Activated naive CD4-positive, alpha-beta T cell treated with anti-CD3 and anti-CD28 coated beads, Interleukin-2, amount 50 U/mL, for 72 hours (primary cell): ENCODE measurements at regions not wholly inside any gene's neighbourhood (a gene's known extent, or its start where the extent isn't known, plus 50 kb on each side); places are given as distances from the start of the nearest gene placed in this dataset.

Source experiments
- ATAC-seq, 2 donors: fragments of 150-1000 bp; cut with Tn5 transposase; 2 replicates each; pipeline ENCODE4 v1.10.0; 2021; ENCODE audit warnings: mild to moderate bottlenecking in 2 of 2, moderate library complexity in 2 of 2
- DNase-seq, 2 donors: peaks; one replicate each; pipeline ENCODE4 v3.0.0; 2021 to 2022; ENCODE audit warnings: low spot score in 2 of 2
- H3K27ac Mint-ChIP-seq, 2 donors: one replicate each; pipeline ENCODE4 v1.8.0; 2022; ENCODE audit warnings: mild to moderate bottlenecking in 2 of 2, mixed read lengths in 2 of 2
- H3K36me3 Mint-ChIP-seq, 2 donors: one replicate each; pipeline ENCODE4 v1.8.0; 2022; ENCODE audit warnings: mixed read lengths in 2 of 2
- H3K9me3 Mint-ChIP-seq, 2 donors: one replicate each; pipeline ENCODE4 v1.8.0; 2022; ENCODE audit warnings: mixed read lengths in 2 of 2

DNA sequence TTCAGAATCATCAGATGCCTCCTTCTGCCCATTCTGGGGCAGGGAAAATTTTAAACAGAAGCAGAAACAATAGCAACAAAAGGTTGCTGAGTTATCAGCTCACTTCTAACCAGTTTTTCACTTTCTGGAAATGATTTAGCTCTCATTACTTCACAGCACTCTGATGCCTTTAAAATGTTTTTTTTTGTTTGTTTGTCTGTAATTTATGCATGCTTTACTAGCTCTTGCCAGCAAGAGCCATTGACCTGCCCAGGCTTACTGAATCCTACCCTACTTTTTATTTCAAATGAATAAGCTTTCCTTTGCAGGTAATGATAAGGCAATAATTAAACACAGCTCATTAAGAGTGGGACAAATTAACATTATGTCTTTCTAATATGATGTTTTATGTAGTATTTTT lies 466.1 kb upstream of the NOVA1 start:
- H3K36me3 Mint-ChIP-seq: peaks cover 0 to 5% of the 10 kb centered on the region in 2 donors
- ATAC-seq (no peak), DNase-seq (no peak)
- H3K27ac Mint-ChIP-seq: no peak overlapping the region
- peaks cover 14 to 17% of the 10 kb centered on the region in 2 donors for H3K9me3 Mint-ChIP-seq

DNA sequence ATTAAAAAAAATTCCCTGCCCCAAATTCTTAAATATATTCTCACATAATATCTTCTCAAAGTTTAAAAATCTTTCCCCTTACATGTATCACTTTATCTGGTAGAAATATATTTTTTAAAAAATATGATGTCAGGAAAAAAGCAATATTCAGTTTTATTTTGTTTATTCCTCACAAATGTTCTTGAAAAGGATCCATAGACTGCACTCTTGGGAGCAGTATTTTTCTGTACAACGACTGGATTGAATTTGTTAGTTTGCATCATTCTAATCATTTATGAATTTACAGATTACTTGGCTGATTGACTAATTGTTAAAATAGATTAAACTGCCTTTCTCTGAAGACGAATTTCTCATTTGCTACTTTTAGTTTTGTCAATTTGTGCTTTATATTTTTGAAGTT lies 468.1 kb upstream of the NOVA1 start:
- DNase-seq (no peak), ATAC-seq (no peak)
- peaks cover 0 to 5% of the 10 kb centered on the region in 2 donors for H3K36me3 Mint-ChIP-seq
- peaks cover 17 to 21% of the 10 kb centered on the region in 2 donors for H3K9me3 Mint-ChIP-seq
- H3K27ac Mint-ChIP-seq: no peak overlapping the region

- H3K36me3 Mint-ChIP-seq: peaks cover 0 to 5% of the 10 kb centered on the region in 2 donors
- no peak overlapping the region for H3K27ac Mint-ChIP-seq
- DNase-seq (no peak), ATAC-seq (no peak)
- peaks cover 17 to 22% of the 10 kb centered on the region in 2 donors for H3K9me3 Mint-ChIP-seq
Measured at GRCh38 chr14:27067961-27068360, 470.1 kb upstream of the NOVA1 start.

DNA sequence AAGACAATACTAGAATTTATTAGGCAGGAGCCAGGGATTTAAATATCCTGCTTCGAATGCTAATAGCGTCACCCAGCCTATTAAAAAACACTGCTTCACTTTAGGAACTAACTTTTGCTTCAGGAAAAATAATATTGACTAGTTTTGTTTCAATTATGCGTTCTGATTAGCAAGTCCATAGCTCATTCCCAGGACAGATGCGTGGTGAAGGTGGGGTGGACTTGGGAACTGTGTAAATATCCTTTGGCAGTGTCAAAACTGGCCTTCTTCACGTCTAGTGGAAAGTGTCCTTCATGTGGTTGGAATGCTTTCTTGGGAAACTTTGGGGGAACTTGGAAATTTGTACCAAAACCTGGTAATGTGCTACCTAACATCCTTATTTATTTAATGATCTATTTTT lies 474.8 kb upstream of the NOVA1 start:
- no peak overlapping the region for H3K27ac Mint-ChIP-seq
- ATAC-seq (no peak), DNase-seq (no peak)
- H3K36me3 Mint-ChIP-seq: no peaks in the 10 kb centered on the region
- peaks cover 9 to 18% of the 10 kb centered on the region in 2 donors for H3K9me3 Mint-ChIP-seq

DNA sequence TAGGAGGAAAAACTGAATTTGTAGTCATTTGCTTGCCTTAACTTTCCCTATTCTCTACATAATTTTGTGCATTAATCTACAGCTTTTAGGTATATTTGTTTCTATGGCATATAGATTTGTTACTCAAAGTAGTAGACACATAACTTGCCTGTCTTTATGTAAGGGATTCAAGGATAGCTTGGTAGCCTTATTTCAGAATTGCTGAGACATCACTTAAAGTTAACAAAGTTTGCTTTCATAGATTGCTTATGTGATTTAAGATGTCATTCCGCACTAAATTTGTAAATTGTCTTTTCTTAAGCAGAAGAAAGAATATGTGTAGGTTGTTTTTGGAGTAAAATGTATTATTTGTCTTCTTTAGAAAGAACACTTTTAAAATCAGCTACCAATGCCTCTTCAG lies 477.7 kb upstream of the NOVA1 start:
- Mint-ChIP-seq H3K27ac (no peak overlapping the region), H3K9me3 (peaks cover 12 to 23% of the 10 kb centered on the region in 2 donors), H3K36me3 (no peaks in the 10 kb centered on the region)
- DNase-seq (no peak), ATAC-seq (no peak)

- no peak for DNase-seq
- H3K9me3 Mint-ChIP-seq: peaks cover 12 to 19% of the 10 kb centered on the region in 2 donors
- no peaks in the 10 kb centered on the region for H3K36me3 Mint-ChIP-seq
- H3K27ac Mint-ChIP-seq: no peak overlapping the region
- ATAC-seq: no peak
Measured at GRCh38 chr14:27077214-27077613, 479.4 kb upstream of the NOVA1 start.

- DNase-seq: no peak
- Mint-ChIP-seq H3K27ac (no peak overlapping the region), H3K9me3 (peaks cover 16 to 22% of the 10 kb centered on the region in 2 donors), H3K36me3 (no peaks in the 10 kb centered on the region)
- no peak for ATAC-seq
Measured at GRCh38 chr14:27077710-27078109, 479.9 kb upstream of the NOVA1 start.

DNA sequence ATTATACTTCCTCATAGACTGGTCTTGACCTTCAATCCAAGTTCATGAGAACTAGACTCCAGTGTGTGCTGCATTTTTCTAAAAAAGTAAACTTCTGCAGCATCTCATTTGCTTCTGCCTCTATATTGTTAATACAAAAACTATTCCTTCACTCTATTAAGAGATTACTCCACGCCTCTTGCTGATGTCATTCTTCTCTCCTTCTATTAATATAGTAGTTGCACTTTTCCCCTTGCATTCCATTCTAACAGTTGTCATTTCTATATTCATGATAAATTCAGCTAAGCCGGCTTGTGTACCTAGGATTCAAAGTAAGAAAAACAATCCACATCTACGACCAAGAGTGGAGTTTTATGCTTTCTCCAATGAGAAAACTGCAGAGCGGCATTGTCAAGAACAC lies 480.4 kb upstream of the NOVA1 start:
- no peak for ATAC-seq
- Mint-ChIP-seq H3K36me3 (no peaks in the 10 kb centered on the region), H3K27ac (no peak overlapping the region), H3K9me3 (peaks cover 16 to 22% of the 10 kb centered on the region in 2 donors)
- no peak for DNase-seq

DNA sequence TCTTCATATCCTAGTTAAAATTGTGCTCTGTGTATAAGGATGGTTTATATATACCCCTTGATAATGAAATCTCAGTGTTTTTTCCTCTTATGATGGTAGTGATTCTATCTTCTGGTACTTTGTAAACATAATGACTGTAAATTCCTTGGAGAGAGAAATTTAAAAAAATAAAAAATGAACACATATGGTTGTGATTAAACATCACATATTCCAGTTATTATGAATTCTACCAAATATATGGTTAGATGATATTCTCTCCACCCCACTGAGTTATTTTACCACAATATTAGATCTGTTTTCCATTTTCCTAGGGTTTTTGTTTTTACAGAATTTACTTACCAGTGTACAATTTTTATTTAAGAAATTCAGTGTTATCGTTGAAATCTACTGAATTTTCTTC lies 481.9 kb upstream of the NOVA1 start:
- no peak for ATAC-seq
- no peak overlapping the region for H3K27ac Mint-ChIP-seq
- DNase-seq: no peak
- peaks cover 12 to 22% of the 10 kb centered on the region in 2 donors for H3K9me3 Mint-ChIP-seq
- no peaks in the 10 kb centered on the region for H3K36me3 Mint-ChIP-seq

DNA sequence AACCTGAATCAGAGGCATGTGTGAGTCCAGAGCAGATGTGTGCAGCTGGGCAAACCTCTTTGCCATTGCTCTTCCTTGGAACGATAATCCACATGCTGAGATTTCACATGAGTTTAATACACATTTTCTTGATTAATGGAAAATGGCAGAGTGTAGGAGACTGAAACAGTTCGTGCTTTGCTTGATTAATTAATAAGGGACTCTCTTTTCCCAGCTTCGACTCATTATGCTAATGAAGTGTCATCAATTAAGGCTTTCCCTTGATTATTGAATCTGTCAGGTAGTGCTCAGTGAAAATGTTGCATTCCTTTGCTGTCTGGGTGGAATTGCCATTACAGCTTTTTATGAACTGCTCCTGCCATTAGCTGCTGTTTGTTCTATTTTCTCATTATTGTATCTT lies 487.7 kb upstream of the NOVA1 start:
- Mint-ChIP-seq H3K9me3 (peaks cover 16 to 19% of the 10 kb centered on the region in 2 donors), H3K36me3 (no peaks in the 10 kb centered on the region), H3K27ac (no peak overlapping the region)
- DNase-seq (no peak), ATAC-seq (no peak)

- H3K27ac Mint-ChIP-seq: no peak overlapping the region
- ATAC-seq (no peak), DNase-seq (no peak)
- H3K36me3 Mint-ChIP-seq: no peaks in the 10 kb centered on the region
- H3K9me3 Mint-ChIP-seq: peaks cover 19 to 27% of the 10 kb centered on the region in 2 donors
Measured at GRCh38 chr14:27090716-27091115, 492.9 kb upstream of the NOVA1 start.

DNA sequence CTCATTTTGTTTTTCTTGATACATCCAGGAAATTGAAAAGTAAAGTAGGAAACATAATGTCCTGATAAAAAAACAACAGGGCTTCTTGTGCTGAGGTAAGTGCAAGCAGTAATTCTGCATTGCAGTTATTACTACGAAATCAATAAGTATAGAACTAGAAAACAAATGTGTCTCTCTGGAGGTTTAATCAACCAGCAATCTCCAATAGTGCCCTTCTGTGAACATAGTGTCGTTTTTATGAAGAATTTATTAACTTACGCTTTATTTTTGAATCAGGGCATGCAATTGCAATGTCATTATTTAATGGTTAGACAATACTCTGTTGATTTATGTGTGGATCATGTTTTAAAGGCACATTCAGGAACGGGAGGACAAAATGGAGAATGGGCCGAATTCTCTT lies 494.1 kb upstream of the NOVA1 start:
- H3K27ac Mint-ChIP-seq: no peak overlapping the region
- H3K9me3 Mint-ChIP-seq: peaks cover 24 to 27% of the 10 kb centered on the region in 2 donors
- ATAC-seq (no peak), DNase-seq (no peak)
- no peaks in the 10 kb centered on the region for H3K36me3 Mint-ChIP-seq

DNA sequence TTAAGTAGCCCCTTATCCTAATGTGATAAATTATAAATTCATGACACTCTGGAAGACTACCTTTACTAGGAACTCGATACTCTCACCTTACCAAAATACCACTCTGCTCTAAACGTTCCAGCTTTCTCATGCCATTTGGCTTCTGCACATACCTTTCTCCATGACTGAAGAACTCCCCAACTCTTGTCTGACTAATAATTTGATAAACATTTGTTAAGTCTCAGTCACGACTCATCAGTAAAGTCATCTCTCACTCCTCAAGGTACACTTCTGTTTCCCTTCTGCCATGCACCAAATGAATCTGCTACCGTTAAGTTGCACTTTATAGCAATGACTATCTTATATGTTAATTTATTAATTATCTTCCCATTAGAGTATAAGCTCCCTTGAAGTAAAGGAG lies 498.3 kb upstream of the NOVA1 start:
- DNase-seq (no peak), ATAC-seq (no peak)
- H3K9me3 Mint-ChIP-seq: peaks cover 22 to 24% of the 10 kb centered on the region in 2 donors
- no peak overlapping the region for H3K27ac Mint-ChIP-seq
- peaks cover 7 to 9% of the 10 kb centered on the region in 2 donors for H3K36me3 Mint-ChIP-seq

- H3K9me3 Mint-ChIP-seq: peaks cover 15 to 22% of the 10 kb centered on the region in 2 donors
- peaks cover 9% of the 10 kb centered on the region in 2 donors for H3K36me3 Mint-ChIP-seq
- no peak for DNase-seq
- H3K27ac Mint-ChIP-seq: no peak overlapping the region
- no peak for ATAC-seq
Measured at GRCh38 chr14:27098451-27098850, 500.6 kb upstream of the NOVA1 start.

DNA sequence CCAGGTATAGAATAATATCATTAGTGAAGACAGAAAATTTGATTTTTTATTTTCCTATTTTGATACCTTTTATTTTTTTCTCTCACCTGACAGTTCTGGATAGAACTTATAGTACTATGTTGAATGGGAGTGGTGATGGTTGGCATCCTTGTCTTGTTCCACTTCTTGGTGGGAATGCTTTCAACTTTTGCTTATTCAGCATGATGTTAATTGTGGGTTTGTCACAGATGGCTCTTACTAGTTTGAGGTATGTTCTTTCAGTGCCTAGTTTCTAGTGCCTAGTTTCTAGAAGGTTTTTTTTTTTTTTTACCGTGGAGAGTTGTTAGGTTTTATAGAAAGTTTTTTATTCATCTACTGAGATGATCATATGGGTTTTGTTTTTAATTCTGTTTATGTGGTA lies 516.3 kb upstream of the NOVA1 start:
- no peak for DNase-seq
- H3K36me3 Mint-ChIP-seq: peaks cover 0 to 4% of the 10 kb centered on the region in 2 donors
- H3K9me3 Mint-ChIP-seq: peaks cover 16 to 21% of the 10 kb centered on the region in 2 donors
- no peak for ATAC-seq
- H3K27ac Mint-ChIP-seq: no peak overlapping the region

GRCh38 chr14:27123162-27123561 lies 525.3 kb upstream of the NOVA1 start:
- ATAC-seq: no peak
- DNase-seq: no peak
- Mint-ChIP-seq H3K36me3 (peaks cover 7 to 16% of the 10 kb centered on the region in 2 donors), H3K27ac (peak overlapping the region in 1 of 2 donors; percentile 36), H3K9me3 (peaks cover 33 to 36% of the 10 kb centered on the region in 2 donors)

DNA sequence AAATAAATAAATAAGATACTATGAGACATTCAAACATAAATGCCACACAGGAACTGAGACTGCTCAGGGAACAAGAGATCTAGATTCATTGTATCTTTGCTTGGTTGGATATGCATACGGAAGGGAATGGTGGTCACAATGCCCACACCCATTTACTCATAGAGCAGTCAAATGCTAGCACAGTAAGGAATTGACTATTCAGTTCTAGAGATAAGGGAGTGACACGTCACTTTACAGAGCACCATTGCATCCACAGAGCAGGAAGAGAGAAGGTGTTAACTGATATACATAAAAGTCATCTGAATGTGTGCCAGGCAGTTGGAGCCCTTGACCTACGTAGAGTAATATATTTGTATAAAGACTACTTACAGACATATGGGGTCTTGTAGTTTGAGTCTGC lies 530.0 kb upstream of the NOVA1 start:
- Mint-ChIP-seq H3K9me3 (peaks cover 26 to 41% of the 10 kb centered on the region in 2 donors), H3K27ac (no peak overlapping the region), H3K36me3 (peaks cover 0 to 5% of the 10 kb centered on the region in 2 donors)
- DNase-seq (no peak), ATAC-seq (no peak)

DNA sequence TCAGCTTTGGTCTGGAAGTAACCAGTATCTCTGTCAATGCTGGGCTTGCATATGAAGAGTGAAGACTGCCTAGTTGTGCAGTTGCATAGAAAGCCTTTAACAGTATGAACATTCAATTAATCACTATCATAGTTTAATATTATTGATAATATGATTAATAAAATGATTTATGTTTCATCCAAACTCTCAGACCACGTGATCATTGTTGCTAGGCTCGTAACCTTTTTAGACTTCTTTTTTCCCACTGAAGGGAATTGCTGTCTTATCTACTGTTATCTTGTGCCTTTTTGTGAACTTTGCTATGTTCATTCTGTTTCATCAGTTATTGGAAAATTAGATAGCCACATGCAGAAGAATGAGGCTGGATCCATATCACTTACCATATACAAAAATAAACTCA lies 536.4 kb upstream of the NOVA1 start:
- H3K36me3 Mint-ChIP-seq: no peaks in the 10 kb centered on the region
- no peak overlapping the region for H3K27ac Mint-ChIP-seq
- DNase-seq (no peak), ATAC-seq (no peak)
- peaks cover 13 to 30% of the 10 kb centered on the region in 2 donors for H3K9me3 Mint-ChIP-seq

DNA sequence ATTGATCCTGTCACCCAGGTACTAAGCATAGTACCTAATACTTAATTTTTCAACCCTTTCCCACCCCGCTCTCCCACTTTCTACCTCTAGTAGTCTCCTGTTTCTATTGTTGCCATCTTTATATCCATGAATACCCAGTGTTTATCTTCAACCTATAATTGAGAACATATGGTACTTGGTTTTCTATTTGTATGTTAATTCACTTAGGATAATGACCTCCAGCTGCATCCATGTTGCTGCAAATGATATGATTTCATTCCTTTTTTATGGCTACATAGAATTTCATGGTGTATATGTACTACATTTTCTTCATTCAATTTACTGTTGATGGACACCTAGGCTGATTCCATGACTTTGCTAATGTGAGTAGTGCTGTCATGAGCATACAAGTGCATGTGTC lies 547.3 kb upstream of the NOVA1 start:
- ATAC-seq (no peak), DNase-seq (no peak)
- H3K27ac Mint-ChIP-seq: no peak overlapping the region
- H3K9me3 Mint-ChIP-seq: peaks cover 32 to 43% of the 10 kb centered on the region in 2 donors
- peaks cover 0 to 6% of the 10 kb centered on the region in 2 donors for H3K36me3 Mint-ChIP-seq
